HG02759 (cell line): ENCODE measurements at regions not wholly inside any gene's neighbourhood (a gene's known extent, or its start where the extent isn't known, plus 50 kb on each side); places are given as distances from the start of the nearest gene placed in this dataset.

Experiments used
- ATAC-seq: cut with Tn5 transposase; IDR thresholded peaks from one replicate; pipeline ENCODE4 v1.9.1; 2021; ENCODE audit warnings: mild to moderate bottlenecking, moderate library complexity; ENCODE audit not compliant: unreplicated experiment

- no peak for ATAC-seq
Observed at GRCh38 chr5:143473481-143473880, 70.0 kb upstream of the NR3C1 start.

GRCh38 chr5:143472576-143472975, 69.1 kb upstream of the NR3C1 start:
- no peak for ATAC-seq

GRCh38 chr5:143471666-143472464, 68.4 kb upstream of the NR3C1 start:
- no peak for ATAC-seq

GRCh38 chr5:143471041-143471509, 67.6 kb upstream of the NR3C1 start:
- ATAC-seq = no peak

- no peak for ATAC-seq
Observed at GRCh38 chr5:143470120-143470519, 66.6 kb upstream of the NR3C1 start.

- ATAC-seq = no peak
Observed at GRCh38 chr5:143469125-143469524, 65.6 kb upstream of the NR3C1 start.

GRCh38 chr5:143466632-143467031, 63.1 kb upstream of the NR3C1 start:
- no peak for ATAC-seq

- ATAC-seq = no peak
Observed at GRCh38 chr5:143464723-143465490, 61.4 kb upstream of the NR3C1 start.

GRCh38 chr5:143462431-143462830, 58.9 kb upstream of the NR3C1 start:
- ATAC-seq = no peak

GRCh38 chr5:143459433-143459832, 55.9 kb upstream of the NR3C1 start:
- ATAC-seq = no peak

GRCh38 chr5:143456952-143457547, 53.6 kb upstream of the NR3C1 start:
- ATAC-seq = no peak

GRCh38 chr5:143454936-143455516, 51.5 kb upstream of the NR3C1 start:
- no peak for ATAC-seq

- no peak for ATAC-seq
Observed at GRCh38 chr5:143453720-143454119, 50.2 kb upstream of the NR3C1 start.
